ENCODE measurements at regions not wholly inside any gene's neighbourhood (a gene's known extent, or its start where the extent isn't known, plus 50 kb on each side); places are given as distances from the start of the nearest gene placed in this dataset.
"Not testable (repeated sequence)": the region's sequence is repeated elsewhere in the genome, so short reads cannot be mapped to it uniquely, and the experiment has no call there.

DNA sequence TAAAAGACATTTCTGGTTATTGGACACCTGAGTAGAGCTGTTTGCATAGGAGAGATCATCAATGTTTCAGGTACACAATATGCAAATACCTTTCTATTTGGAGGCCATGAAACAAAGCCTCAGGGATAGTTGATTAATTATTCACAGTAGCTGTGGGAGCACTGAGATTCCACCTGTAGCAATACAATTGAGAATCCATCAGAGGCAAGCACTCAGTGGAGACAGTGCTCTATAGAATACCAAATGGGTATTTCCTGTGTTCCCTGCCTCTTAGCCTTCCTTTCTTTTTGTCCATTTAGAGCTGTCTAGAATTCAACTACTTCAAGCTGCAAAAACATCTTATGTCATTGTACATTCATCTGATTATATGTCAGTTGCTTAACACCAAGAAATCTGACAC, 1754.0 kb upstream of the ACO1 start:
- H3K27me3 ChIP-seq = no peaks in the 10 kb centered on the region
- no peaks in the 10 kb centered on the region for H3K4me1 ChIP-seq
- H3K4me3 ChIP-seq = no peak overlapping the region
- H3K27ac ChIP-seq = no peak overlapping the region
- no peaks in the 10 kb centered on the region for H3K36me3 ChIP-seq (ENCODE audit: low read depth, missing control alignments)
- intact Hi-C loops (cut with DNase I; ENCODE audit: low total_unique reads) = no loop called here
- no peak for DNase-seq
- no peaks in the 10 kb centered on the region for H3K9me3 ChIP-seq
- TF ChIP-seq POLR2A (IDR thresholded peaks at IDR 0.05) = no peak
- TF ChIP-seq, protein P1, sequence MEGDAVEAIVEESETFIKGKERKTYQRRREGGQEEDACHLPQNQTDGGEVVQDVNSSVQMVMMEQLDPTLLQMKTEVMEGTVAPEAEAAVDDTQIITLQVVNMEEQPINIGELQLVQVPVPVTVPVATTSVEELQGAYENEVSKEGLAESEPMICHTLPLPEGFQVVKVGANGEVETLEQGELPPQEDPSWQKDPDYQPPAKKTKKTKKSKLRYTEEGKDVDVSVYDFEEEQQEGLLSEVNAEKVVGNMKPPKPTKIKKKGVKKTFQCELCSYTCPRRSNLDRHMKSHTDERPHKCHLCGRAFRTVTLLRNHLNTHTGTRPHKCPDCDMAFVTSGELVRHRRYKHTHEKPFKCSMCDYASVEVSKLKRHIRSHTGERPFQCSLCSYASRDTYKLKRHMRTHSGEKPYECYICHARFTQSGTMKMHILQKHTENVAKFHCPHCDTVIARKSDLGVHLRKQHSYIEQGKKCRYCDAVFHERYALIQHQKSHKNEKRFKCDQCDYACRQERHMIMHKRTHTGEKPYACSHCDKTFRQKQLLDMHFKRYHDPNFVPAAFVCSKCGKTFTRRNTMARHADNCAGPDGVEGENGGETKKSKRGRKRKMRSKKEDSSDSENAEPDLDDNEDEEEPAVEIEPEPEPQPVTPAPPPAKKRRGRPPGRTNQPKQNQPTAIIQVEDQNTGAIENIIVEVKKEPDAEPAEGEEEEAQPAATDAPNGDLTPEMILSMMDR (IDR thresholded peaks at IDR 0.05) = no peak

DNA sequence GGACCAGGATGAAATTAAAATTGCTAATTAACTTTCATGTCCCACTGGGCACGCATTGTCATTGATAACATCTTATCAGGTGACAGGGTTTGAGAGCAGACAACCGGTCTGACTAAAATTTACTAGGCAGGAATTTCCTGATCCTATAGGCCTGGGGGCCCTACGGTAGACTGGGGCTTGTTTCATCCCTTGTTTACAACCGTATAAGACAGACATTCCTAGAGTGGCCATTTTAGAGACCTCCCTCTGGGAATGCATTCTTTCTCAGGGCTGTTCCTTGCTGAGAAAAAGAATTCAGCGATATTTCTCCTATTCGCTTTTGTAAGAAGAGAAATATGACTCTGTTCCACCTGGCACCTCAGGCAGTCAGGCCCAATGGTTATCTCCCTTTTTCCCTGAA, 1737.8 kb upstream of the ACO1 start:
- H3K27ac ChIP-seq; H3K27me3 ChIP-seq; H3K36me3 ChIP-seq (ENCODE audit: low read depth, missing control alignments); DNase-seq; H3K4me1 ChIP-seq; H3K9me3 ChIP-seq; H3K4me3 ChIP-seq; intact Hi-C loops (cut with DNase I; ENCODE audit: low total_unique reads): not testable (repeated sequence)
- WGBS, 2 donors = 89 to 90% methylated on average over 6 of the region's 6 CpGs

DNA sequence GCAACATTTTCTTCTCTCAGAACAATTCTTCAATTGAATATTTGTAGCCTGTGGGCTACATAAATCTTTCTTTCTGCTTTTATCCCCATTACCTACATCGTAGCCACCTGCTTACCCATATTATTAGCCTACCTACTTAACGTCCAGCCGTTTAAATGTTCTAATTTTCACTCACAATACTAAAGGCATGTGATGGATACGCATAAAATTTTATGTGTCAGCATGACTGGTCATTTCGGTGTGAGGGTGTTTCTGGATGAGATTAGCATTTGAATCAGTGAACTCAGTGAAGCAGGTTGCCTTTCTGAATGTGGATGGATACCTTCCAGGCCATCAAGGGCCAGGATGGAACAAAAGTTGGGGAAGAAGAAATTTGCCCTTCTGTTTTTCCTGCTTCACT, 1722.5 kb upstream of the ACO1 start:
- intact Hi-C loops (cut with DNase I; ENCODE audit: low total_unique reads) = no loop called here
- Histone ChIP-seq H3K9me3 (no peaks in the 10 kb centered on the region), H3K27me3 (no peaks in the 10 kb centered on the region), H3K4me3 (no peak overlapping the region), H3K4me1 (no peaks in the 10 kb centered on the region), H3K36me3 (ENCODE audit: low read depth, missing control alignments) (no peaks in the 10 kb centered on the region), H3K27ac (no peak overlapping the region)
- TF ChIP-seq, protein P1 (IDR thresholded peaks at IDR 0.05) = no peak
- no peak for TF ChIP-seq POLR2A (IDR thresholded peaks at IDR 0.05)
- no peak for DNase-seq
- WGBS, 2 donors = 85 to 94% methylated on average over 5 of the region's 5 CpGs

DNA sequence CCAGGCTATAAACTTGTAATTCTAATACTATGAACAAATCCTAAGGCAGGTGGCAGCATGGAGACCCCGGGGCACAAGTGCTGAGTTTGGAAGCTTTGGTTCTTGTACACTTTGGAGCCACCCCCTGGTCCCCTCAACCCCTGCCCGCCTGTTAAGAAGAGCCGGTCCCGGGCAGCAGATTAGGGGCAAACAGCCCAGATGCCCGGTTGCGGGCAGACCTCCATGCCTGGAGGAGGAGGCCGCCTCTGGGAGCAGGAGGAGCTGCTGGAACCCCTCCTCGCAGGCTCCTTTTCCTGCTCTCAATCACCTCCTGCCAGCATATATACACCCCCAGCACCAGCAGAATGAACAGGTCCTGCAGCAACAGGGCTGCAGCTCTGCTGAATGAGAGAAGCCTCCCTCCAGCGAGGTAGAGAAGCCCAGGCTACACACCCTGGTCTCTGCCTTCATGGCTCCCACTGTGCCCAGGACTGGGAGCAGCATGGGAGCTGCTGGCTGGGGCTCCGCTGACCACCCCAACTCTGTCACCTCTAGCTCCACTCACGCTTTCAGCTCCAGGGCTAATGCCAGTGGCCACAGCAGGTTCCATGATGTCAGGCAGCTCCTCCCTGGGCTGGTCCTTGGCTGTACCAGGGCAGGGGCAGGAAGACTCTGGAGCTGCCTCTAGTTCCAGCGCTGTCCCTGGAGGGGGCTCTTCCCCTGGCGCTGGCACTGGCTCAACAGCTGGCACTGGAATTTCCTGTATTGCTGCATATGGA, 1713.5 kb upstream of the ACO1 start:
- no peaks in the 10 kb centered on the region for H3K27me3 ChIP-seq
- H3K9me3 ChIP-seq = no peaks in the 10 kb centered on the region
- DNase-seq = no peak
- 67 to 72% methylated on average over 8 to 13 of the region's 13 CpGs for WGBS, 2 donors
- H3K27ac ChIP-seq = no peak overlapping the region
- TF ChIP-seq, protein P1 (IDR thresholded peaks at IDR 0.05) = no peak
- TF ChIP-seq POLR2A (IDR thresholded peaks at IDR 0.05) = no peak
- no peaks in the 10 kb centered on the region for H3K36me3 ChIP-seq (ENCODE audit: low read depth, missing control alignments)
- intact Hi-C loops (cut with DNase I; ENCODE audit: low total_unique reads) = no loop called here
- no peak overlapping the region for H3K4me3 ChIP-seq
- H3K4me1 ChIP-seq = no peaks in the 10 kb centered on the region

DNA sequence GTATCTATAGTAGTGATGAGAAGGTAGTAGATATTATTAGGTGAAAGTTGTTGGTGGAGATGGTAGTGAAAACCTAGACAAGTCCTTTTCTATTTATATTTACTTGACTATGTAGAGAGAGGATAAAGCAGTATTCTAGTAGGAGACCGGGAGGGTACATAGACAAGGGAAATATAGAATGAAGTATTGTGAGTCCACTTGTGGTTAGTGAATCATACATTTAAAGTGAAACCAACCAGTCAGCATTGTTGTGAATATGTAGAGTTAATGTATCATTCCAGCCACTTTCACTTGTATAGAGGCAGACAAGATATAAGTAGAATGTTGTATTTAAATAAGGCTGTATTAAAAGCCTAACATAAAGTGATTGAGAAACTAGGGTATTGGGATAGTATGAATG, 1711.3 kb upstream of the ACO1 start:
- intact Hi-C loops (cut with DNase I; ENCODE audit: low total_unique reads) = no loop called here
- Histone ChIP-seq H3K4me3 (no peak overlapping the region), H3K36me3 (ENCODE audit: low read depth, missing control alignments) (no peaks in the 10 kb centered on the region), H3K4me1 (no peaks in the 10 kb centered on the region), H3K27me3 (no peaks in the 10 kb centered on the region), H3K27ac (no peak overlapping the region), H3K9me3 (no peaks in the 10 kb centered on the region)
- WGBS, 2 donors = 83 to 98% methylated on average over 1 of the region's 1 CpG
- DNase-seq = no peak
- TF ChIP-seq POLR2A (IDR thresholded peaks at IDR 0.05) = no peak
- TF ChIP-seq, protein P1 (IDR thresholded peaks at IDR 0.05) = no peak

Data from testis (tissue), 2 donors.